Tibial nerve (tissue), 4 donors: ENCODE measurements at regions not wholly inside any gene's neighbourhood (a gene's known extent, or its start where the extent isn't known, plus 50 kb on each side); places are given as distances from the start of the nearest gene placed in this dataset.
"Not testable (repeated sequence)": the region's sequence is repeated elsewhere in the genome, so short reads cannot be mapped to it uniquely, and the experiment has no call there.

Experiments
- DNase-seq, 2 donors: peaks; one replicate each; pipeline ENCODE4 v3.0.0-alpha.2; 2019; ENCODE audit warnings: low spot score in 2 of 2
- H3K27ac ChIP-seq, 4 donors: fragments of 200-600 bp; sonication (generic) in 3 of 4; one replicate each; pipeline ENCODE4 v1.5.1; 2017 to 2019; ENCODE audit warnings: mild to moderate bottlenecking in 1 of 4
- H3K27me3 ChIP-seq, 2 donors: fragments of 200-600 bp; sonication (generic) in 1 of 2; one replicate each; pipeline versions ENCODE4 v1.5.1 to v1.6.0; 2017 to 2019
- H3K36me3 ChIP-seq, 3 donors: fragments of 200-600 bp; sonication (generic); one replicate each; pipeline ENCODE4 v1.5.1; 2018 to 2019
- H3K4me1 ChIP-seq, 4 donors: fragments of 200-600 bp; sonication (generic) in 3 of 4; one replicate each; pipeline ENCODE4 v1.5.1; 2017 to 2019
- H3K4me3 ChIP-seq, 4 donors: fragments of 200-600 bp; sonication (generic) in 3 of 4; one replicate each; pipeline ENCODE4 v1.5.1; 2017 to 2019; ENCODE audit warnings: mild to moderate bottlenecking in 1 of 4, moderate library complexity in 1 of 4
- H3K9me3 ChIP-seq, 4 donors: fragments of 200-600 bp; sonication (generic) in 3 of 4; one replicate each; pipeline ENCODE4 v1.5.1; 2017 to 2019
- CTCF ChIP-seq, 5 experiments: fragments of 200-600 bp in 3 of 5; fragments of 450-650 bp in 2 of 5; sonication (generic) in 3 of 5; IDR thresholded peaks; one replicate each; pipeline ENCODE4 v1.5.1; 2016 to 2019; ENCODE audit warnings: antibody characterized with exemption in 5 of 5, mild to moderate bottlenecking in 3 of 5, moderate library complexity in 2 of 5
- EP300 ChIP-seq, 2 donors: sonication (generic); formaldehyde crosslinking; IDR thresholded peaks; one replicate each; pipeline ENCODE4 v1.6.1; 2017; ENCODE audit warnings: antibody characterized with exemption in 2 of 2, mild to moderate bottlenecking in 1 of 2
- POLR2A ChIP-seq, 2 donors: fragments of 450-650 bp; IDR thresholded peaks; one replicate each; pipeline ENCODE4 v1.6.1; 2017; ENCODE audit warnings: antibody characterized with exemption in 2 of 2, mild to moderate bottlenecking in 2 of 2, moderate library complexity in 2 of 2
- WGBS, 2 donors: methylation state at CpG; one replicate each; pipeline ENCODE4 v1.1.5; 2018; 5-methylcytosine and 5-hydroxymethylcytosine counted together

GRCh38 chr11:29163231-29163630 is 853.6 kb downstream of the KCNA4 start:
- Histone ChIP-seq H3K4me3 (no peak overlapping the region), H3K4me1 (no peaks in the 10 kb centered on the region), H3K9me3 (no peaks in the 10 kb centered on the region), H3K27me3 (no peaks in the 10 kb centered on the region), H3K36me3 (no peaks in the 10 kb centered on the region), H3K27ac (no peak overlapping the region)
- 63 to 70% methylated on average over 2 of the region's 2 CpGs for WGBS, 2 donors
- no peak for DNase-seq
- TF ChIP-seq EP300 (IDR thresholded peaks at IDR 0.05): no peak
- no peak for TF ChIP-seq CTCF (IDR thresholded peaks at IDR 0.05)
- no peak for TF ChIP-seq POLR2A (IDR thresholded peaks at IDR 0.05)

- Histone ChIP-seq H3K36me3 (no peaks in the 10 kb centered on the region), H3K27ac (no peak overlapping the region), H3K4me3 (no peak overlapping the region), H3K4me1 (no peaks in the 10 kb centered on the region), H3K9me3 (no peaks in the 10 kb centered on the region), H3K27me3 (no peaks in the 10 kb centered on the region)
- TF ChIP-seq CTCF (IDR thresholded peaks at IDR 0.05) (no peak), POLR2A (IDR thresholded peaks at IDR 0.05) (no peak), EP300 (IDR thresholded peaks at IDR 0.05) (no peak)
- 80 to 81% methylated on average over 2 of the region's 2 CpGs for WGBS, 2 donors
- DNase-seq: no peak
These were observed 854.3 kb downstream of the KCNA4 start for GRCh38 chr11:29162491-29162890.

GRCh38 chr11:29161191-29161590 is 855.6 kb downstream of the KCNA4 start:
- no peaks in the 10 kb centered on the region for H3K4me1 ChIP-seq
- H3K4me3 ChIP-seq: no peak overlapping the region
- no peak overlapping the region for H3K27ac ChIP-seq
- no peak for DNase-seq
- WGBS, 2 donors: 78 to 91% methylated on average over 1 of the region's 1 CpG
- no peaks in the 10 kb centered on the region for H3K36me3 ChIP-seq
- TF ChIP-seq CTCF (IDR thresholded peaks at IDR 0.05): no peak
- no peak for TF ChIP-seq POLR2A (IDR thresholded peaks at IDR 0.05)
- TF ChIP-seq EP300 (IDR thresholded peaks at IDR 0.05): no peak
- no peaks in the 10 kb centered on the region for H3K9me3 ChIP-seq
- no peaks in the 10 kb centered on the region for H3K27me3 ChIP-seq

GRCh38 chr11:29159552-29160465 is 857.0 kb downstream of the KCNA4 start:
- no peaks in the 10 kb centered on the region for H3K4me1 ChIP-seq
- no peaks in the 10 kb centered on the region for H3K36me3 ChIP-seq
- WGBS, 2 donors: 43 to 46% methylated on average over 6 of the region's 6 CpGs
- H3K4me3 ChIP-seq: no peak overlapping the region
- no peaks in the 10 kb centered on the region for H3K27me3 ChIP-seq
- H3K9me3 ChIP-seq: no peaks in the 10 kb centered on the region
- TF ChIP-seq CTCF (IDR thresholded peaks at IDR 0.05) (peak in 1 of 5 experiments; percentile 24), EP300 (IDR thresholded peaks at IDR 0.05) (no peak), POLR2A (IDR thresholded peaks at IDR 0.05) (no peak)
- no peak for DNase-seq
- no peak overlapping the region for H3K27ac ChIP-seq

- WGBS, 2 donors: 78 to 86% methylated on average over 1 of the region's 1 CpG
- TF ChIP-seq EP300 (IDR thresholded peaks at IDR 0.05): no peak
- TF ChIP-seq POLR2A (IDR thresholded peaks at IDR 0.05): no peak
- TF ChIP-seq CTCF (IDR thresholded peaks at IDR 0.05): no peak
- H3K27me3 ChIP-seq: no peaks in the 10 kb centered on the region
- H3K27ac ChIP-seq: no peak overlapping the region
- DNase-seq: no peak
- no peak overlapping the region for H3K4me3 ChIP-seq
- no peaks in the 10 kb centered on the region for H3K4me1 ChIP-seq
- no peaks in the 10 kb centered on the region for H3K9me3 ChIP-seq
- no peaks in the 10 kb centered on the region for H3K36me3 ChIP-seq
These were observed 863.8 kb downstream of the KCNA4 start for GRCh38 chr11:29153078-29153477.

- H3K9me3 ChIP-seq, H3K4me1 ChIP-seq, H3K27me3 ChIP-seq, H3K27ac ChIP-seq, H3K4me3 ChIP-seq, DNase-seq, H3K36me3 ChIP-seq: not testable (repeated sequence)
- WGBS, 2 donors: 84 to 87% methylated on average over 1 of the region's 1 CpG
These were observed 874.3 kb downstream of the KCNA4 start for GRCh38 chr11:29142573-29142972.
